GM23338 (cell line): ENCODE measurements at regions not wholly inside any gene's neighbourhood (a gene's known extent, or its start where the extent isn't known, plus 50 kb on each side); places are given as distances from the start of the nearest gene placed in this dataset.

ENCODE experiments used
- CREB1 ChIP-seq: fragments of 250-450 bp; sonication (Bioruptor Pico); IDR thresholded peaks from 2 replicates; pipeline ENCODE4 v1.5.0; 2020; ENCODE audit warnings: low read depth, mild to moderate bottlenecking, moderate library complexity
- CTCF ChIP-seq, 2 experiments: fragments of 200-600 bp in 1 of 2; sonication (generic) in 1 of 2; conservative IDR thresholded peaks; 2 replicates each; pipeline versions ENCODE4 v1.5.1 to v1.6.1; 2016 to 2017; ENCODE audit warnings: antibody characterized with exemption in 2 of 2, low read depth in 2 of 2, mild to moderate bottlenecking in 2 of 2, moderate library complexity in 1 of 2
- ETS1 ChIP-seq: IDR thresholded peaks from 2 replicates; pipeline ENCODE4 v1.6.1; 2016; ENCODE audit warnings: antibody characterized with exemption
- EZH2 ChIP-seq: fragments of 200-600 bp; sonication (generic); IDR thresholded peaks from one replicate; pipeline ENCODE4 v1.8.0; 2017; ENCODE audit warnings: antibody characterized with exemption, mild to moderate bottlenecking, low read depth; ENCODE audit not compliant: unreplicated experiment
- EZH2phosphoT487 ChIP-seq: fragments of 200-600 bp; sonication (generic); IDR thresholded peaks from one replicate; pipeline ENCODE4 v1.8.1; 2018; ENCODE audit warnings: antibody characterized with exemption; ENCODE audit not compliant: unreplicated experiment
- JUNB ChIP-seq: IDR thresholded peaks from one replicate; pipeline ENCODE4 v1.6.1; 2016; ENCODE audit warnings: antibody characterized with exemption; ENCODE audit not compliant: unreplicated experiment
- NANOG ChIP-seq: IDR thresholded peaks from 2 replicates; pipeline ENCODE4 v1.6.1; 2016; ENCODE audit warnings: antibody characterized with exemption, borderline replicate concordance
- POLR2AphosphoS5 ChIP-seq: IDR thresholded peaks from 2 replicates; pipeline ENCODE4 v1.6.1; 2016; ENCODE audit warnings: antibody characterized with exemption, low read depth
- REST ChIP-seq: IDR thresholded peaks from one replicate; pipeline ENCODE4 v1.6.1; 2018; ENCODE audit warnings: antibody characterized with exemption; ENCODE audit not compliant: unreplicated experiment
- ZNF114 ChIP-seq: fragments of 250-450 bp; sonication (Bioruptor Pico); IDR thresholded peaks from 2 replicates; pipeline ENCODE4 v1.5.0; 2020; ENCODE audit warnings: mild to moderate bottlenecking, moderate library complexity
- ZNF331 ChIP-seq: fragments of 250-450 bp; sonication (Bioruptor Pico); IDR thresholded peaks from 2 replicates; pipeline ENCODE4 v1.5.0; 2020; ENCODE audit warnings: low read depth, mild to moderate bottlenecking, moderate library complexity
- ZNF462 ChIP-seq: fragments of 250-450 bp; sonication (Bioruptor Pico); IDR thresholded peaks from 2 replicates; pipeline ENCODE4 v1.5.0; 2020; ENCODE audit warnings: mild to moderate bottlenecking, moderate library complexity

GRCh38 chr2:238963971-238964328 lies 116.1 kb downstream of the TWIST2 start:
- TF ChIP-seq JUNB (no peak), CTCF (conservative IDR thresholded peaks at IDR 0.05; ENCODE audit: low read depth in 2 of 2) (no peak), ZNF331 (CRISPR knock-in tag) (no peak), EZH2 (no peak), EZH2phosphoT487 (no peak), REST (no peak), ETS1 (no peak), ZNF462 (CRISPR knock-in tag) (no peak), CREB1 (CRISPR knock-in tag) (no peak), POLR2AphosphoS5 (no peak), NANOG (no peak), ZNF114 (CRISPR knock-in tag) (no peak)
